ENCODE measurements at regions not wholly inside any gene's neighbourhood (a gene's known extent, or its start where the extent isn't known, plus 50 kb on each side); places are given as distances from the start of the nearest gene placed in this dataset.

GRCh38 chrX:46341767-46342322, 203.4 kb downstream of the ZNF674 start:
- ATAC-seq, result no peak
- H3K27me3 ChIP-seq, result peaks cover 0 to 4% (median 0%) of the 10 kb centered on the region in 4 donors
- no peaks in the 10 kb centered on the region for H3K4me1 ChIP-seq
- H3K4me3 ChIP-seq, result no peak overlapping the region
- no peak for DNase-seq
- intact Hi-C loops (cut with DNase I), result no loop called here
- no peaks in the 10 kb centered on the region for H3K36me3 ChIP-seq
- no peak overlapping the region for H3K27ac ChIP-seq
- WGBS, 2 donors, result 32 to 34% methylated on average over 1 of the region's 1 CpG
- FAIRE-seq, result peak; percentile 87
- H3K9me3 ChIP-seq, result no peaks in the 10 kb centered on the region
- no peak for TF ChIP-seq CTCF (IDR thresholded peaks at IDR 0.05)

GRCh38 chrX:46340696-46341095, 204.5 kb downstream of the ZNF674 start:
- no peak overlapping the region for H3K4me3 ChIP-seq
- no peak overlapping the region for H3K27ac ChIP-seq
- no peaks in the 10 kb centered on the region for H3K36me3 ChIP-seq
- H3K9me3 ChIP-seq, result no peaks in the 10 kb centered on the region
- no peak for FAIRE-seq
- no peak for DNase-seq
- H3K27me3 ChIP-seq, result peaks cover 0 to 4% (median 0%) of the 10 kb centered on the region in 4 donors
- H3K4me1 ChIP-seq, result no peaks in the 10 kb centered on the region
- no peak for ATAC-seq
- intact Hi-C loops (cut with DNase I), result no loop called here
- TF ChIP-seq CTCF (IDR thresholded peaks at IDR 0.05), result no peak

- H3K36me3 ChIP-seq, result no peaks in the 10 kb centered on the region
- no peak for DNase-seq
- WGBS, 2 donors, result 76 to 81% methylated on average over 5 of the region's 5 CpGs
- intact Hi-C loops (cut with DNase I), result no loop called here
- H3K27me3 ChIP-seq, result peaks cover 0 to 5% (median 0%) of the 10 kb centered on the region in 4 donors
- no peaks in the 10 kb centered on the region for H3K9me3 ChIP-seq
- H3K4me1 ChIP-seq, result no peaks in the 10 kb centered on the region
- H3K27ac ChIP-seq, result no peak overlapping the region
- H3K4me3 ChIP-seq, result no peak overlapping the region
- TF ChIP-seq CTCF (IDR thresholded peaks at IDR 0.05), result no peak
- no peak for ATAC-seq
- no peak for FAIRE-seq
Measured at GRCh38 chrX:46333550-46333949, 211.7 kb downstream of the ZNF674 start.

- Histone ChIP-seq H3K9me3 (no peaks in the 10 kb centered on the region), H3K36me3 (no peaks in the 10 kb centered on the region), H3K4me1 (no peaks in the 10 kb centered on the region), H3K27me3 (peaks cover 0 to 5% (median 0%) of the 10 kb centered on the region in 4 donors), H3K27ac (no peak overlapping the region), H3K4me3 (no peak overlapping the region)
- DNase-seq (no peak), ATAC-seq (no peak), FAIRE-seq (no peak)
- intact Hi-C loops (cut with DNase I), result no loop called here
- no peak for TF ChIP-seq CTCF (IDR thresholded peaks at IDR 0.05)
Measured at GRCh38 chrX:46330981-46331380, 214.2 kb downstream of the ZNF674 start.

- Histone ChIP-seq H3K36me3 (no peaks in the 10 kb centered on the region), H3K9me3 (no peaks in the 10 kb centered on the region), H3K27me3 (peaks cover 0 to 5% (median 0%) of the 10 kb centered on the region in 4 donors), H3K27ac (no peak overlapping the region), H3K4me1 (peaks cover 0 to 4% (median 0%) of the 10 kb centered on the region in 3 donors), H3K4me3 (no peak overlapping the region)
- intact Hi-C loops (cut with DNase I), result no loop called here
- no peak for ATAC-seq
- FAIRE-seq, result no peak
- TF ChIP-seq CTCF (IDR thresholded peaks at IDR 0.05), result no peak
- WGBS, 2 donors, result 64 to 73% methylated on average over 2 of the region's 2 CpGs
- DNase-seq, result no peak
Measured at GRCh38 chrX:46330513-46330912, 214.7 kb downstream of the ZNF674 start.
